Naive thymus-derived CD4-positive, alpha-beta T cell (primary cell): ENCODE measurements at regions not wholly inside any gene's neighbourhood (a gene's known extent, or its start where the extent isn't known, plus 50 kb on each side); places are given as distances from the start of the nearest gene placed in this dataset.

Source experiments
- ATAC-seq: fragments of 150-1000 bp; cut with Tn5 transposase; 2 replicates; pipeline ENCODE4 v1.10.0; 2021; ENCODE audit warnings: mild to moderate bottlenecking, moderate library complexity
- CTCF ChIA-PET: fragments of 350-600 bp; sonication (Branson Sonifier 250); formaldehyde crosslinking; loops from one replicate; lab custom pipeline; 2021; ENCODE audit warnings: antibody characterized with exemption; lab: Charles Lee
- POLR2A ChIA-PET: fragments of 350-600 bp; sonication (Branson Sonifier 250); formaldehyde crosslinking; loops from one replicate; lab custom pipeline; 2021; ENCODE audit warnings: antibody characterized with exemption, inconsistent platforms; lab: Charles Lee
- DNase-seq, 9 donors: peaks; one replicate each; pipeline versions ENCODE4 v3.0.0 to v3.0.0-alpha.2; 2020 to 2022; ENCODE audit warnings: mixed read lengths in 1 of 9
- H3K27ac ChIP-seq: one replicate; pipeline ENCODE4 v1.7.0; 2013; ENCODE audit warnings: mild to moderate bottlenecking, low read depth, low read length, moderate library complexity
- H3K27me3 ChIP-seq, 2 donors: one replicate each; pipeline ENCODE4 v1.7.0; 2013; ENCODE audit warnings: low read length in 2 of 2, mild to moderate bottlenecking in 2 of 2, moderate library complexity in 2 of 2; ENCODE audit not compliant: control insufficient read depth in 2 of 2, insufficient read depth in 2 of 2
- H3K36me3 ChIP-seq, 3 experiments: 1 replicate in 2 of 3; 2 replicates in 1 of 3; pipeline ENCODE4 v1.7.0; 2013; ENCODE audit warnings: low read length in 3 of 3, mild to moderate bottlenecking in 3 of 3, moderate library complexity in 1 of 3; ENCODE audit not compliant: insufficient read depth in 3 of 3, control insufficient read depth in 2 of 3
- H3K4me1 ChIP-seq, 2 donors: one replicate each; pipeline ENCODE4 v1.7.0; 2013; ENCODE audit warnings: low read length in 2 of 2, mild to moderate bottlenecking in 2 of 2, moderate library complexity in 1 of 2; ENCODE audit not compliant: control insufficient read depth in 2 of 2, insufficient read depth in 2 of 2
- H3K4me3 ChIP-seq: 2 replicates; pipeline ENCODE4 v1.7.0; 2013; ENCODE audit warnings: mild to moderate bottlenecking, low read length
- H3K9me3 ChIP-seq, 3 experiments: 1 replicate in 2 of 3; 2 replicates in 1 of 3; pipeline ENCODE4 v1.7.0; 2013; ENCODE audit warnings: low read length in 3 of 3; ENCODE audit not compliant: control insufficient read depth in 2 of 3
- H3K27ac Mint-ChIP-seq, 9 donors: one replicate each; pipeline ENCODE4 v1.8.0; 2020 to 2022; ENCODE audit warnings: mixed read lengths in 9 of 9, mild to moderate bottlenecking in 8 of 9, moderate library complexity in 5 of 9, inconsistent platforms in 2 of 9
- H3K27me3 Mint-ChIP-seq, 5 donors: one replicate each; pipeline ENCODE4 v1.8.0; 2021 to 2022; ENCODE audit warnings: mixed read lengths in 5 of 5, mild to moderate bottlenecking in 1 of 5
- H3K36me3 Mint-ChIP-seq, 5 donors: one replicate each; pipeline ENCODE4 v1.8.0; 2020 to 2022; ENCODE audit warnings: mixed read lengths in 5 of 5, mild to moderate bottlenecking in 3 of 5, inconsistent platforms in 1 of 5
- H3K4me1 Mint-ChIP-seq, 7 donors: one replicate each; pipeline ENCODE4 v1.8.0; 2020 to 2022; ENCODE audit warnings: mixed read lengths in 7 of 7, mild to moderate bottlenecking in 3 of 7, inconsistent platforms in 1 of 7
- H3K4me3 Mint-ChIP-seq, 10 donors: one replicate each; pipeline ENCODE4 v1.8.0; 2020 to 2022; ENCODE audit warnings: mild to moderate bottlenecking in 10 of 10, mixed read lengths in 10 of 10, moderate library complexity in 6 of 10, inconsistent platforms in 2 of 10
- H3K9me3 Mint-ChIP-seq, 11 donors: one replicate each; pipeline ENCODE4 v1.8.0; 2020 to 2022; ENCODE audit warnings: mixed read lengths in 11 of 11, mild to moderate bottlenecking in 4 of 11, inconsistent platforms in 1 of 11, moderate library complexity in 1 of 11
- intact Hi-C, 2 donors: fragments of 100-400 bp; cut with micrococcal nuclease; formaldehyde crosslinking; loops; one replicate each; pipeline ENCODE4 v1.15.1; 2023

- ATAC-seq (no peak), DNase-seq (no peak)
- Histone ChIP-seq H3K9me3 (no peaks in the 10 kb centered on the region), H3K4me3 (no peak overlapping the region), H3K27me3 (no peaks in the 10 kb centered on the region), H3K4me1 (no peaks in the 10 kb centered on the region), H3K27ac (no peak overlapping the region), H3K36me3 (no peaks in the 10 kb centered on the region)
- Mint-ChIP-seq H3K27me3 (no peaks in the 10 kb centered on the region), H3K9me3 (peaks cover 0 to 12% (median 3%) of the 10 kb centered on the region in 11 donors), H3K27ac (no peak overlapping the region), H3K4me1 (no peaks in the 10 kb centered on the region), H3K4me3 (no peak overlapping the region), H3K36me3 (no peaks in the 10 kb centered on the region)
- ChIA-PET CTCF (no interaction called here), POLR2A (no interaction called here)
- intact Hi-C loops = no loop called here
Observed at GRCh38 chr2:22690096-22690495, 694.9 kb upstream of the KLHL29 start.

- Histone ChIP-seq H3K27ac (no peak overlapping the region), H3K27me3 (no peaks in the 10 kb centered on the region), H3K36me3 (no peaks in the 10 kb centered on the region), H3K4me3 (no peak overlapping the region), H3K4me1 (no peaks in the 10 kb centered on the region), H3K9me3 (no peaks in the 10 kb centered on the region)
- DNase-seq (no peak), ATAC-seq (no peak)
- ChIA-PET CTCF (no interaction called here), POLR2A (no interaction called here)
- Mint-ChIP-seq H3K4me1 (no peaks in the 10 kb centered on the region), H3K36me3 (no peaks in the 10 kb centered on the region), H3K9me3 (peaks cover 0 to 12% (median 3%) of the 10 kb centered on the region in 11 donors), H3K27ac (no peak overlapping the region), H3K27me3 (no peaks in the 10 kb centered on the region), H3K4me3 (no peak overlapping the region)
- intact Hi-C loops = no loop called here
Observed at GRCh38 chr2:22691666-22692065, 693.3 kb upstream of the KLHL29 start.

GRCh38 chr2:22692746-22693145 lies 692.2 kb upstream of the KLHL29 start:
- no peaks in the 10 kb centered on the region for H3K36me3 Mint-ChIP-seq
- ChIA-PET CTCF (no interaction called here), POLR2A (no interaction called here)
- no peak for DNase-seq
- H3K9me3 Mint-ChIP-seq = peaks cover 0 to 5% (median 0%) of the 10 kb centered on the region in 11 donors
- Histone ChIP-seq H3K4me3 (no peak overlapping the region), H3K36me3 (no peaks in the 10 kb centered on the region), H3K27me3 (no peaks in the 10 kb centered on the region), H3K4me1 (no peaks in the 10 kb centered on the region), H3K9me3 (no peaks in the 10 kb centered on the region), H3K27ac (no peak overlapping the region)
- no peaks in the 10 kb centered on the region for H3K4me1 Mint-ChIP-seq
- no peak overlapping the region for H3K27ac Mint-ChIP-seq
- intact Hi-C loops = no loop called here
- ATAC-seq = no peak
- H3K4me3 Mint-ChIP-seq = no peak overlapping the region
- no peaks in the 10 kb centered on the region for H3K27me3 Mint-ChIP-seq

- ChIA-PET CTCF (no interaction called here), POLR2A (no interaction called here)
- no peaks in the 10 kb centered on the region for H3K27me3 ChIP-seq
- H3K4me3 ChIP-seq = no peak overlapping the region
- ATAC-seq = no peak
- Mint-ChIP-seq H3K4me3 (no peak overlapping the region), H3K4me1 (no peaks in the 10 kb centered on the region), H3K27me3 (no peaks in the 10 kb centered on the region), H3K9me3 (peaks cover 0 to 6% (median 0%) of the 10 kb centered on the region in 11 donors), H3K27ac (no peak overlapping the region), H3K36me3 (no peaks in the 10 kb centered on the region)
- DNase-seq = no peak
- no peaks in the 10 kb centered on the region for H3K9me3 ChIP-seq
- intact Hi-C loops = no loop called here
- no peaks in the 10 kb centered on the region for H3K36me3 ChIP-seq
- no peak overlapping the region for H3K27ac ChIP-seq
- no peaks in the 10 kb centered on the region for H3K4me1 ChIP-seq
Observed at GRCh38 chr2:22694300-22694699, 690.7 kb upstream of the KLHL29 start.

GRCh38 chr2:22694856-22695255 lies 690.1 kb upstream of the KLHL29 start:
- intact Hi-C loops = no loop called here
- ChIA-PET POLR2A (no interaction called here), CTCF (no interaction called here)
- Mint-ChIP-seq H3K4me1 (no peaks in the 10 kb centered on the region), H3K4me3 (no peak overlapping the region), H3K27me3 (no peaks in the 10 kb centered on the region), H3K9me3 (peaks cover 0 to 6% (median 0%) of the 10 kb centered on the region in 11 donors), H3K27ac (no peak overlapping the region), H3K36me3 (no peaks in the 10 kb centered on the region)
- Histone ChIP-seq H3K27ac (no peak overlapping the region), H3K27me3 (no peaks in the 10 kb centered on the region), H3K9me3 (no peaks in the 10 kb centered on the region), H3K4me3 (no peak overlapping the region), H3K4me1 (no peaks in the 10 kb centered on the region), H3K36me3 (no peaks in the 10 kb centered on the region)
- no peak for ATAC-seq
- DNase-seq = no peak

GRCh38 chr2:22697054-22697788 lies 687.8 kb upstream of the KLHL29 start:
- H3K4me1 Mint-ChIP-seq = no peaks in the 10 kb centered on the region
- POLR2A ChIA-PET = no interaction called here
- H3K27me3 Mint-ChIP-seq = peaks cover 0 to 4% (median 0%) of the 10 kb centered on the region in 5 donors
- ATAC-seq (no peak), DNase-seq (no peak)
- H3K9me3 Mint-ChIP-seq = peaks cover 0 to 6% (median 0%) of the 10 kb centered on the region in 11 donors
- no peaks in the 10 kb centered on the region for H3K27me3 ChIP-seq
- no peak overlapping the region for H3K4me3 ChIP-seq
- intact Hi-C loops = no loop called here
- CTCF ChIA-PET = no interaction called here
- no peak overlapping the region for H3K27ac ChIP-seq
- no peaks in the 10 kb centered on the region for H3K36me3 ChIP-seq
- no peaks in the 10 kb centered on the region for H3K36me3 Mint-ChIP-seq
- H3K27ac Mint-ChIP-seq = no peak overlapping the region
- no peaks in the 10 kb centered on the region for H3K4me1 ChIP-seq
- no peak overlapping the region for H3K4me3 Mint-ChIP-seq
- H3K9me3 ChIP-seq = no peaks in the 10 kb centered on the region

GRCh38 chr2:22701561-22702160 lies 683.3 kb upstream of the KLHL29 start:
- H3K27me3 ChIP-seq = no peaks in the 10 kb centered on the region
- H3K27me3 Mint-ChIP-seq = peaks cover 0 to 4% (median 0%) of the 10 kb centered on the region in 5 donors
- ChIA-PET POLR2A (no interaction called here), CTCF (no interaction called here)
- DNase-seq = no peak
- H3K4me3 ChIP-seq = no peak overlapping the region
- H3K4me1 ChIP-seq = no peaks in the 10 kb centered on the region
- no peak for ATAC-seq
- no peak overlapping the region for H3K4me3 Mint-ChIP-seq
- intact Hi-C loops = no loop called here
- H3K9me3 Mint-ChIP-seq = peaks cover 0 to 14% (median 6%) of the 10 kb centered on the region in 11 donors
- H3K4me1 Mint-ChIP-seq = no peaks in the 10 kb centered on the region
- H3K27ac ChIP-seq = no peak overlapping the region
- peaks cover 0 to 4% (median 0%) of the 10 kb centered on the region in 5 donors for H3K36me3 Mint-ChIP-seq
- H3K9me3 ChIP-seq = no peaks in the 10 kb centered on the region
- H3K36me3 ChIP-seq = no peaks in the 10 kb centered on the region
- no peak overlapping the region for H3K27ac Mint-ChIP-seq
